SK-N-SH (cell line): ENCODE measurements at regions not wholly inside any gene's neighbourhood (a gene's known extent, or its start where the extent isn't known, plus 50 kb on each side); places are given as distances from the start of the nearest gene placed in this dataset.

Experiments used
- CTCF ChIA-PET: fragments of 300-600, 350-600 bp; formaldehyde crosslinking; extraction: SDS; loops from one replicate; lab custom pipeline; 2021; lab: Yijun Ruan, JAX
- POLR2A ChIA-PET: fragments of 350-600 bp; sonication (Branson Sonifier 250); formaldehyde crosslinking; extraction: SDS; loops from one replicate; lab custom pipeline; 2020; ENCODE audit warnings: antibody characterized with exemption, inconsistent platforms; lab: Yijun Ruan, JAX
- DNase-seq: peaks from one replicate; pipeline ENCODE4 v3.0.0; 2012
- H2AFZ ChIP-seq: fragments of 200-600 bp; sonication (generic); 2 replicates; pipeline ENCODE4 v1.8.1; 2016; ENCODE audit warnings: antibody characterized with exemption, mild to moderate bottlenecking, low read depth
- H3F3A ChIP-seq: fragments of 200-600 bp; sonication (generic); replicated peaks from 2 replicates; pipeline ENCODE3; 2016; ENCODE audit warnings: antibody characterized with exemption, mild to moderate bottlenecking; ENCODE audit not compliant: insufficient read depth
- H3K27ac ChIP-seq, 2 experiments: fragments of 200-500 bp in 1 of 2; fragments of 200-600 bp in 1 of 2; sonication (Bioruptor generic) in 1 of 2; sonication (generic), shearing (Covaris generic) in 1 of 2; 2 replicates each; pipeline versions ENCODE4 v1.5.1 to v1.6.1; 2014 to 2016; ENCODE audit warnings: low read depth in 2 of 2, inconsistent platforms in 1 of 2, low read length in 1 of 2, mild to moderate bottlenecking in 1 of 2, mixed read lengths in 1 of 2
- H3K27me3 ChIP-seq: fragments of 200-600 bp; sonication (generic), shearing (Covaris generic); 2 replicates; pipeline ENCODE4 v1.6.1; 2016; ENCODE audit warnings: mixed run types; ENCODE audit not compliant: insufficient read depth
- H3K36me3 ChIP-seq, 2 experiments: fragments of 200-500 bp in 1 of 2; fragments of 200-600 bp in 1 of 2; sonication (Bioruptor generic) in 1 of 2; sonication (generic) in 1 of 2; replicated peaks in 1 of 2; 2 replicates each; pipeline versions ENCODE3 to v1.5.1; 2014 to 2016; ENCODE audit warnings: low read length in 1 of 2, mild to moderate bottlenecking in 1 of 2; ENCODE audit not compliant: insufficient read depth in 2 of 2, control insufficient read depth in 1 of 2
- H3K4me1 ChIP-seq, 2 experiments: fragments of 200-500 bp in 1 of 2; fragments of 200-600 bp in 1 of 2; sonication (Bioruptor generic) in 1 of 2; sonication (generic), shearing (Covaris generic) in 1 of 2; 2 replicates each; pipeline versions ENCODE4 v1.5.1 to v1.6.1; 2014 to 2016; ENCODE audit warnings: low read depth in 1 of 2, low read length in 1 of 2, mixed run types in 1 of 2; ENCODE audit not compliant: insufficient read depth in 2 of 2, control insufficient read depth in 1 of 2
- H3K4me2 ChIP-seq: fragments of 200-600 bp; sonication (generic), shearing (Covaris generic); 2 replicates; pipeline ENCODE4 v1.6.1; 2017; ENCODE audit warnings: mixed run types
- H3K4me3 ChIP-seq, 2 experiments: fragments of 200-500 bp in 1 of 2; fragments of 200-600 bp in 1 of 2; sonication (Bioruptor generic) in 1 of 2; sonication (generic), shearing (Covaris generic) in 1 of 2; 2 replicates each; pipeline versions ENCODE4 v1.5.1 to v1.8.1; 2014 to 2016; ENCODE audit warnings: low read depth in 2 of 2, inconsistent platforms in 1 of 2, low read length in 1 of 2, mild to moderate bottlenecking in 1 of 2, mixed read lengths in 1 of 2, moderate library complexity in 1 of 2
- H3K79me2 ChIP-seq: fragments of 200-600 bp; sonication (generic); 2 replicates; pipeline ENCODE4 v1.8.1; 2017; ENCODE audit warnings: mild to moderate bottlenecking; ENCODE audit not compliant: insufficient read depth
- H3K9ac ChIP-seq: fragments of 200-600 bp; sonication (generic); 2 replicates; pipeline ENCODE4 v1.6.1; 2017; ENCODE audit warnings: mixed run types
- H3K9me2 ChIP-seq: fragments of 200-600 bp; sonication (generic); 2 replicates; pipeline ENCODE4 v1.6.1; 2017; ENCODE audit warnings: mixed run types
- H3K9me3 ChIP-seq: fragments of 200-600 bp; sonication (generic); 2 replicates; pipeline ENCODE4 v1.6.1; 2017; ENCODE audit warnings: mixed run types, mild to moderate bottlenecking, moderate library complexity
- H4K20me1 ChIP-seq: fragments of 200-600 bp; sonication (generic); 2 replicates; pipeline ENCODE4 v1.6.1; 2017; ENCODE audit warnings: mild to moderate bottlenecking, mixed run types; ENCODE audit not compliant: insufficient read depth
- CTCF ChIP-seq: fragments of 200-600 bp; sonication (generic); IDR thresholded peaks from 2 replicates; pipeline ENCODE4 v1.6.1; 2017; ENCODE audit warnings: antibody characterized with exemption, mild to moderate bottlenecking, moderate library complexity
- JUND ChIP-seq: IDR thresholded peaks from 2 replicates; pipeline ENCODE4 v1.4.0; 2012
- NRF1 ChIP-seq: IDR thresholded peaks from 2 replicates; pipeline ENCODE4 v1.6.1; 2012; ENCODE audit warnings: low read depth, mild to moderate bottlenecking, low read length
- REST ChIP-seq: IDR thresholded peaks from 2 replicates; pipeline ENCODE4 v1.6.1; 2012; ENCODE audit warnings: mild to moderate bottlenecking, low read depth, low read length, moderate library complexity
- SIN3A ChIP-seq: IDR thresholded peaks from 2 replicates; pipeline ENCODE4 v1.6.1; 2012; ENCODE audit warnings: low read depth, mild to moderate bottlenecking, low read length, moderate library complexity, borderline replicate concordance
- SMC3 ChIP-seq: IDR thresholded peaks from 2 replicates; pipeline ENCODE4 v1.6.1; 2012; ENCODE audit warnings: low read depth, low read length, improper control_type of control experiment
- USF1 ChIP-seq: IDR thresholded peaks from 2 replicates; pipeline ENCODE4 v1.4.0; 2012; ENCODE audit warnings: low read depth, borderline replicate concordance
- YY1 ChIP-seq: IDR thresholded peaks from 2 replicates; pipeline ENCODE4 v1.4.0; 2012; ENCODE audit warnings: low read depth, mild to moderate bottlenecking
- WGBS: methylation state at CpG from one replicate; pipeline ENCODE4 v1.1.6; 2017; ENCODE audit warnings: low lambda C conversion rate; 5-methylcytosine and 5-hydroxymethylcytosine counted together

- no peak for TF ChIP-seq CTCF
- TF ChIP-seq SIN3A: no peak
- no peak for TF ChIP-seq SMC3
These were observed 346.4 kb upstream of the AJAP1 start (continued) for GRCh38 chr1:4307911-4308545.

- no peaks in the 10 kb centered on the region for H4K20me1 ChIP-seq
- no peak for DNase-seq
- no peak for TF ChIP-seq SIN3A
- TF ChIP-seq REST: no peak
- CTCF ChIA-PET: no interaction called here
- no peaks in the 10 kb centered on the region for H3K4me1 ChIP-seq
- POLR2A ChIA-PET: no interaction called here
- no peak overlapping the region for H2AFZ ChIP-seq
- WGBS: 9% methylated on average over 6 of the region's 9 CpGs
- H3K4me2 ChIP-seq: no peak overlapping the region
- no peaks in the 10 kb centered on the region for H3K9me2 ChIP-seq
- H3K27ac ChIP-seq: no peak overlapping the region
- H3K9ac ChIP-seq: no peak overlapping the region
- H3K79me2 ChIP-seq: no peaks in the 10 kb centered on the region
- H3K9me3 ChIP-seq: no peaks in the 10 kb centered on the region
- H3F3A ChIP-seq: no peaks in the 10 kb centered on the region
- H3K4me3 ChIP-seq: no peak overlapping the region
- no peaks in the 10 kb centered on the region for H3K27me3 ChIP-seq
- H3K36me3 ChIP-seq: no peaks in the 10 kb centered on the region
These were observed 345.6 kb upstream of the AJAP1 start for GRCh38 chr1:4308806-4309205.

- H3K4me1 ChIP-seq: no peaks in the 10 kb centered on the region
- H3K4me2 ChIP-seq: no peak overlapping the region
- H2AFZ ChIP-seq: no peak overlapping the region
- no peak overlapping the region for H3K27ac ChIP-seq
- no peak overlapping the region for H3K4me3 ChIP-seq
- 4% methylated on average over 4 of the region's 9 CpGs for WGBS
- DNase-seq: no peak
- TF ChIP-seq JUND (no peak), USF1 (no peak), NRF1 (no peak), SMC3 (no peak), CTCF (no peak), YY1 (no peak)
- no peaks in the 10 kb centered on the region for H4K20me1 ChIP-seq
- no peaks in the 10 kb centered on the region for H3K9me3 ChIP-seq
- H3K36me3 ChIP-seq: no peaks in the 10 kb centered on the region
- POLR2A ChIA-PET: no interaction called here
- CTCF ChIA-PET: no interaction called here
- no peak overlapping the region for H3K9ac ChIP-seq
- no peaks in the 10 kb centered on the region for H3K27me3 ChIP-seq
- H3K9me2 ChIP-seq: no peaks in the 10 kb centered on the region
- H3K79me2 ChIP-seq: no peaks in the 10 kb centered on the region
- H3F3A ChIP-seq: no peaks in the 10 kb centered on the region
These were observed 344.6 kb upstream of the AJAP1 start for GRCh38 chr1:4309676-4310320.
